ENCODE measurements at regions not wholly inside any gene's neighbourhood (a gene's known extent, or its start where the extent isn't known, plus 50 kb on each side); places are given as distances from the start of the nearest gene placed in this dataset.

GRCh38 chr7:155981703-155982102 is 169.4 kb upstream of the SHH start:
- TF ChIP-seq POLR2AphosphoS5 (IDR thresholded peaks at IDR 0.05; ENCODE audit: insufficient read depth, low read depth, low read length) (no peak), FOS (IDR thresholded peaks at IDR 0.05; ENCODE audit: borderline replicate concordance, insufficient read depth, low read length) (no peak), POLR2A (IDR thresholded peaks at IDR 0.05; ENCODE audit: low read depth, low read length) (no peak)
- TF ChIP-seq, protein P1, sequence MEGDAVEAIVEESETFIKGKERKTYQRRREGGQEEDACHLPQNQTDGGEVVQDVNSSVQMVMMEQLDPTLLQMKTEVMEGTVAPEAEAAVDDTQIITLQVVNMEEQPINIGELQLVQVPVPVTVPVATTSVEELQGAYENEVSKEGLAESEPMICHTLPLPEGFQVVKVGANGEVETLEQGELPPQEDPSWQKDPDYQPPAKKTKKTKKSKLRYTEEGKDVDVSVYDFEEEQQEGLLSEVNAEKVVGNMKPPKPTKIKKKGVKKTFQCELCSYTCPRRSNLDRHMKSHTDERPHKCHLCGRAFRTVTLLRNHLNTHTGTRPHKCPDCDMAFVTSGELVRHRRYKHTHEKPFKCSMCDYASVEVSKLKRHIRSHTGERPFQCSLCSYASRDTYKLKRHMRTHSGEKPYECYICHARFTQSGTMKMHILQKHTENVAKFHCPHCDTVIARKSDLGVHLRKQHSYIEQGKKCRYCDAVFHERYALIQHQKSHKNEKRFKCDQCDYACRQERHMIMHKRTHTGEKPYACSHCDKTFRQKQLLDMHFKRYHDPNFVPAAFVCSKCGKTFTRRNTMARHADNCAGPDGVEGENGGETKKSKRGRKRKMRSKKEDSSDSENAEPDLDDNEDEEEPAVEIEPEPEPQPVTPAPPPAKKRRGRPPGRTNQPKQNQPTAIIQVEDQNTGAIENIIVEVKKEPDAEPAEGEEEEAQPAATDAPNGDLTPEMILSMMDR (IDR thresholded peaks at IDR 0.05; ENCODE audit: extremely low read depth in 1 of 2, insufficient read depth in 1 of 2, low read depth in 1 of 2, low read length in 2 of 2) = no peak
- TF ChIP-seq, protein P2, sequence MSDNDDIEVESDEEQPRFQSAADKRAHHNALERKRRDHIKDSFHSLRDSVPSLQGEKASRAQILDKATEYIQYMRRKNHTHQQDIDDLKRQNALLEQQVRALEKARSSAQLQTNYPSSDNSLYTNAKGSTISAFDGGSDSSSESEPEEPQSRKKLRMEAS (IDR thresholded peaks at IDR 0.05; ENCODE audit: insufficient read depth, insufficient read length) = no peak
